ENCODE measurements at regions not wholly inside any gene's neighbourhood (a gene's known extent, or its start where the extent isn't known, plus 50 kb on each side); places are given as distances from the start of the nearest gene placed in this dataset.

DNA sequence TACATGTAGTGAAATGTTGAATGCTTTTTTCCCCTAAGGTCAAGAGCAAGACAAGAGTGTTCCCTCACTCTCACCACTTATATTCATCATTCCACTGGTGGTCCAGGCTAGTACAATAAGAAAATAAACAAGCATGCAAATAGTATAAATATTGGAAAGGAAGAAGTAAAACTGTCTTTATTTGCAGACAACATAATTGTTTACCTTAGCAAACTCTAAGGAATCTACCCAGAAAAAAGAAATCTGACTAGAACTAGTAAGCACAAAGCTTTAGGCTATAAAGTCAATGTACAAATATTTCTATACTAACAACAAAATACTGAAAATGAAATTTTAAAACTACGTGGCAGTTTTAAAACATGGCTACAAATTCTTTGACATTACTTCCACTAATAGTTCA, 101.7 kb downstream of the CYB561 start:
- Histone ChIP-seq H3K36me3 (no peaks in the 10 kb centered on the region), H3K27me3 (no peaks in the 10 kb centered on the region), H3K4me1 (peaks cover 4 to 5% (median 5%) of the 10 kb centered on the region in 3 donors), H3K4me3 (no peak overlapping the region), H3K27ac (no peak overlapping the region), H3K9me3 (no peaks in the 10 kb centered on the region)
- 95 to 99% methylated on average over 1 of the region's 1 CpG for WGBS, 2 donors
- intact Hi-C loops (cut with DNase I) = no loop called here
- ATAC-seq = no peak
- DNase-seq = no peak
- no peak for FAIRE-seq
- TF ChIP-seq CTCF (IDR thresholded peaks at IDR 0.05) = no peak

DNA sequence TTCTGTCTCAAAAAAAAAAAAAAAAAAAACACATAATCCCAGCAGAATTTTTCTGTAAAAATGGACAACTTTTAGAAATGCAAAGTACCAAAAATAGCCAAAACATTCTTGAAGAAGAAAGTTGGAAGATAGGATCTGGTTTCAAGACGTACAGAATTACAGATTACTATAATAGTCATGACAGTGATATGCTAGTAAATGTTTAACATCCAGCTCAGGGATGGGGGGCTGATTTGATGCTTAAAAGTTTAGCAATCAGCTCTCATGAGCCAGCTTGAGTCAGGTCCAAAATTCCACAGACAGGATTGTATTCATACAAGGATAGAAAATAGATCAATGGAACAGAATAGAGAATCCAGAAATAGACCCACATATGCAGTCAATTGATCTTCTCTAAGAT, 100.5 kb downstream of the CYB561 start:
- no peak for FAIRE-seq

GRCh38 chr17:63347475-63347874, 98.6 kb downstream of the CYB561 start:
- Histone ChIP-seq H3K36me3 (no peaks in the 10 kb centered on the region), H3K27ac (no peak overlapping the region), H3K4me1 (peaks cover 14 to 22% (median 22%) of the 10 kb centered on the region in 3 donors), H3K4me3 (no peak overlapping the region), H3K9me3 (no peaks in the 10 kb centered on the region), H3K27me3 (no peaks in the 10 kb centered on the region)
- DNase-seq = no peak
- no peak for TF ChIP-seq CTCF (IDR thresholded peaks at IDR 0.05)
- no peak for ATAC-seq
- FAIRE-seq = no peak
- WGBS, 2 donors = 79 to 93% methylated on average over 2 of the region's 2 CpGs
- intact Hi-C loops (cut with DNase I) = no loop called here

More for the DNA sequence above, 100.5 kb downstream of the CYB561 start:
- Histone ChIP-seq H3K4me3 (no peak overlapping the region), H3K9me3 (no peaks in the 10 kb centered on the region), H3K27ac (no peak overlapping the region), H3K4me1 (peaks cover 14 to 17% (median 17%) of the 10 kb centered on the region in 3 donors), H3K36me3 (no peaks in the 10 kb centered on the region), H3K27me3 (no peaks in the 10 kb centered on the region)
- TF ChIP-seq CTCF (IDR thresholded peaks at IDR 0.05) = no peak
- intact Hi-C loops (cut with DNase I) = no loop called here
- ATAC-seq (no peak), DNase-seq (no peak)
- WGBS, 2 donors = 16 to 17% methylated on average over 1 of the region's 1 CpG

- DNase-seq = no peak
- H3K27ac ChIP-seq = peak overlapping the region in 3 of 4 donors; percentile 3 to 55 (median 53)
- no peak for TF ChIP-seq CTCF (IDR thresholded peaks at IDR 0.05)
Measured at GRCh38 chr17:63349478-63350000, 96.6 kb downstream of the CYB561 start.

DNA sequence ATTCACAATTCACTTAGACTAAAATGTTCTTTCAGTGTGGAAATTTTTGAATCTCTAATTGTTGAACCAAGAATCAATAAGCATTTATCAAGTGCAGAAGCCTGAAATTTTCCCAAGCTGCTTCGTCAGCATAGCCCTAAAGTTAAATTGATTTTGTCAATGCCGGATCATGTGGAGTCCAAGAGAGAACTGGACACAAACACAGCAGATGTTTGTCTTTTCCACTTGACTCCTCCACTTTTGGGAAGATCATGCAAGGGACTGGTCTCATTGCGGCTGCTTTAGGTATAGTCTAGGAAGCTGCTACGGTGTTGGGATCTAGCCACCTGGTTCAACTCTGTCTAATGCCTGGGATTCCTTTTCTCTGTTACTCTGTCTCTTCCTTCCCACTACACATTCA, 95.7 kb downstream of the CYB561 start:
- whole genome bisulfite sequencing, 2 donors = 11 to 12% methylated on average over 4 of the region's 4 CpGs
- ATAC-seq (peak; percentile 54 to 73 (median 60)), DNase-seq (no peak), FAIRE-seq (no peak)
- H3K4me3 ChIP-seq = peak overlapping the region in 1 of 4 donors; percentile 3
- intact Hi-C loops (cut with DNase I) = no loop called here
- peak overlapping the region in 2 of 4 donors; percentile 53 to 55 for H3K27ac ChIP-seq
- no peaks in the 10 kb centered on the region for H3K36me3 ChIP-seq
- peaks cover 14 to 22% (median 22%) of the 10 kb centered on the region in 3 donors for H3K4me1 ChIP-seq
- H3K9me3 ChIP-seq = no peaks in the 10 kb centered on the region
- TF ChIP-seq CTCF (IDR thresholded peaks at IDR 0.05) = no peak
- H3K27me3 ChIP-seq = no peaks in the 10 kb centered on the region

More at GRCh38 chr17:63349478-63350000, 96.6 kb downstream of the CYB561 start:
- no peaks in the 10 kb centered on the region for H3K27me3 ChIP-seq
- ATAC-seq (peak; percentile 56 to 90 (median 84)), FAIRE-seq (no peak)
- no peaks in the 10 kb centered on the region for H3K36me3 ChIP-seq
- WGBS, 2 donors = 17% methylated on average over 3 of the region's 3 CpGs
- no peaks in the 10 kb centered on the region for H3K9me3 ChIP-seq
- H3K4me3 ChIP-seq = no peak overlapping the region
- intact Hi-C loops (cut with DNase I) = no loop called here
- peaks cover 14 to 22% (median 22%) of the 10 kb centered on the region in 3 donors for H3K4me1 ChIP-seq
